ENCODE measurements at regions not wholly inside any gene's neighbourhood (a gene's known extent, or its start where the extent isn't known, plus 50 kb on each side); places are given as distances from the start of the nearest gene placed in this dataset.

GRCh38 chr20:41903586-41903985 lies 285.4 kb upstream of the CHD6 start:
- Histone ChIP-seq H3K4me1 (ENCODE audit: control insufficient read depth, insufficient read depth, low read length) (no peaks in the 10 kb centered on the region), H3K27me3 (replicated peaks; ENCODE audit: control insufficient read depth, insufficient read depth, low read length) (peaks cover 17% of the 10 kb centered on the region), H3K9me3 (ENCODE audit: control insufficient read depth, low read length) (no peaks in the 10 kb centered on the region), H3K36me3 (ENCODE audit: control insufficient read depth, insufficient read depth, low read length, severe bottlenecking) (no peaks in the 10 kb centered on the region), H3K9ac (ENCODE audit: low read length) (no peak overlapping the region), H3K4me3 (ENCODE audit: low read length) (no peak overlapping the region)
- DNase-seq (ENCODE audit: low read depth): no peak

- no peak overlapping the region for H3K9ac ChIP-seq (ENCODE audit: low read length)
- H3K4me3 ChIP-seq (ENCODE audit: low read length): no peak overlapping the region
- H3K27me3 ChIP-seq (replicated peaks; ENCODE audit: control insufficient read depth, insufficient read depth, low read length): peaks cover 23% of the 10 kb centered on the region
- H3K9me3 ChIP-seq (ENCODE audit: control insufficient read depth, low read length): no peaks in the 10 kb centered on the region
- DNase-seq (ENCODE audit: low read depth): no peak
- H3K4me1 ChIP-seq (ENCODE audit: control insufficient read depth, insufficient read depth, low read length): no peaks in the 10 kb centered on the region
- H3K36me3 ChIP-seq (ENCODE audit: control insufficient read depth, insufficient read depth, low read length, severe bottlenecking): no peaks in the 10 kb centered on the region
Observed at GRCh38 chr20:41902346-41902745, 284.2 kb upstream of the CHD6 start.

GRCh38 chr20:41900201-41900691 lies 282.1 kb upstream of the CHD6 start:
- H3K9me3 ChIP-seq (ENCODE audit: control insufficient read depth, low read length): no peaks in the 10 kb centered on the region
- peaks cover 21% of the 10 kb centered on the region for H3K27me3 ChIP-seq (replicated peaks; ENCODE audit: control insufficient read depth, insufficient read depth, low read length)
- DNase-seq (ENCODE audit: low read depth): no peak
- H3K9ac ChIP-seq (ENCODE audit: low read length): no peak overlapping the region
- no peaks in the 10 kb centered on the region for H3K36me3 ChIP-seq (ENCODE audit: control insufficient read depth, insufficient read depth, low read length, severe bottlenecking)
- H3K4me1 ChIP-seq (ENCODE audit: control insufficient read depth, insufficient read depth, low read length): no peaks in the 10 kb centered on the region
- no peak overlapping the region for H3K4me3 ChIP-seq (ENCODE audit: low read length)

- H3K4me3 ChIP-seq (ENCODE audit: low read length): no peak overlapping the region
- H3K36me3 ChIP-seq (ENCODE audit: control insufficient read depth, insufficient read depth, low read length, severe bottlenecking): no peaks in the 10 kb centered on the region
- no peak for DNase-seq (ENCODE audit: low read depth)
- H3K9ac ChIP-seq (ENCODE audit: low read length): no peak overlapping the region
- H3K9me3 ChIP-seq (ENCODE audit: control insufficient read depth, low read length): no peaks in the 10 kb centered on the region
- peaks cover 12% of the 10 kb centered on the region for H3K27me3 ChIP-seq (replicated peaks; ENCODE audit: control insufficient read depth, insufficient read depth, low read length)
- no peaks in the 10 kb centered on the region for H3K4me1 ChIP-seq (ENCODE audit: control insufficient read depth, insufficient read depth, low read length)
Observed at GRCh38 chr20:41897708-41898107, 279.5 kb upstream of the CHD6 start.

GRCh38 chr20:41895241-41896032 lies 277.3 kb upstream of the CHD6 start:
- Histone ChIP-seq H3K27me3 (replicated peaks; ENCODE audit: control insufficient read depth, insufficient read depth, low read length) (peaks cover 12% of the 10 kb centered on the region), H3K4me3 (ENCODE audit: low read length) (no peak overlapping the region), H3K36me3 (ENCODE audit: control insufficient read depth, insufficient read depth, low read length, severe bottlenecking) (no peaks in the 10 kb centered on the region), H3K9ac (ENCODE audit: low read length) (no peak overlapping the region), H3K4me1 (ENCODE audit: control insufficient read depth, insufficient read depth, low read length) (no peaks in the 10 kb centered on the region), H3K9me3 (ENCODE audit: control insufficient read depth, low read length) (no peaks in the 10 kb centered on the region)
- DNase-seq (ENCODE audit: low read depth): no peak

- no peak for DNase-seq (ENCODE audit: low read depth)
- Histone ChIP-seq H3K9me3 (ENCODE audit: control insufficient read depth, low read length) (no peaks in the 10 kb centered on the region), H3K4me3 (ENCODE audit: low read length) (no peak overlapping the region), H3K36me3 (ENCODE audit: control insufficient read depth, insufficient read depth, low read length, severe bottlenecking) (no peaks in the 10 kb centered on the region), H3K27me3 (replicated peaks; ENCODE audit: control insufficient read depth, insufficient read depth, low read length) (peaks cover 9% of the 10 kb centered on the region), H3K4me1 (ENCODE audit: control insufficient read depth, insufficient read depth, low read length) (no peaks in the 10 kb centered on the region), H3K9ac (ENCODE audit: low read length) (no peak overlapping the region)
Observed at GRCh38 chr20:41894255-41894963, 276.2 kb upstream of the CHD6 start.

GRCh38 chr20:41892031-41892430 lies 273.9 kb upstream of the CHD6 start:
- H3K36me3 ChIP-seq (ENCODE audit: control insufficient read depth, insufficient read depth, low read length, severe bottlenecking): no peaks in the 10 kb centered on the region
- no peak overlapping the region for H3K9ac ChIP-seq (ENCODE audit: low read length)
- no peaks in the 10 kb centered on the region for H3K4me1 ChIP-seq (ENCODE audit: control insufficient read depth, insufficient read depth, low read length)
- no peaks in the 10 kb centered on the region for H3K9me3 ChIP-seq (ENCODE audit: control insufficient read depth, low read length)
- H3K27me3 ChIP-seq (replicated peaks; ENCODE audit: control insufficient read depth, insufficient read depth, low read length): peaks cover 8% of the 10 kb centered on the region
- DNase-seq (ENCODE audit: low read depth): no peak
- H3K4me3 ChIP-seq (ENCODE audit: low read length): no peak overlapping the region

- H3K27me3 ChIP-seq (replicated peaks; ENCODE audit: control insufficient read depth, insufficient read depth, low read length): peaks cover 9% of the 10 kb centered on the region
- DNase-seq (ENCODE audit: low read depth): no peak
Observed at GRCh38 chr20:41889844-41890224, 271.7 kb upstream of the CHD6 start.

GRCh38 chr20:41889126-41889843 lies 271.1 kb upstream of the CHD6 start:
- Histone ChIP-seq H3K4me1 (ENCODE audit: control insufficient read depth, insufficient read depth, low read length) (no peaks in the 10 kb centered on the region), H3K27me3 (replicated peaks; ENCODE audit: control insufficient read depth, insufficient read depth, low read length) (peaks cover 14% of the 10 kb centered on the region), H3K9ac (ENCODE audit: low read length) (no peak overlapping the region), H3K4me3 (ENCODE audit: low read length) (no peak overlapping the region), H3K9me3 (ENCODE audit: control insufficient read depth, low read length) (no peaks in the 10 kb centered on the region), H3K36me3 (ENCODE audit: control insufficient read depth, insufficient read depth, low read length, severe bottlenecking) (no peaks in the 10 kb centered on the region)
- no peak for DNase-seq (ENCODE audit: low read depth)

More at GRCh38 chr20:41889844-41890224, 271.7 kb upstream of the CHD6 start:
- no peak overlapping the region for H3K4me3 ChIP-seq (ENCODE audit: low read length)
- no peaks in the 10 kb centered on the region for H3K36me3 ChIP-seq (ENCODE audit: control insufficient read depth, insufficient read depth, low read length, severe bottlenecking)
- no peak overlapping the region for H3K9ac ChIP-seq (ENCODE audit: low read length)
- no peaks in the 10 kb centered on the region for H3K9me3 ChIP-seq (ENCODE audit: control insufficient read depth, low read length)
- no peaks in the 10 kb centered on the region for H3K4me1 ChIP-seq (ENCODE audit: control insufficient read depth, insufficient read depth, low read length)

GRCh38 chr20:41888434-41888833 lies 270.3 kb upstream of the CHD6 start:
- Histone ChIP-seq H3K36me3 (ENCODE audit: control insufficient read depth, insufficient read depth, low read length, severe bottlenecking) (no peaks in the 10 kb centered on the region), H3K9ac (ENCODE audit: low read length) (no peak overlapping the region), H3K9me3 (ENCODE audit: control insufficient read depth, low read length) (no peaks in the 10 kb centered on the region), H3K27me3 (replicated peaks; ENCODE audit: control insufficient read depth, insufficient read depth, low read length) (peaks cover 15% of the 10 kb centered on the region), H3K4me1 (ENCODE audit: control insufficient read depth, insufficient read depth, low read length) (no peaks in the 10 kb centered on the region), H3K4me3 (ENCODE audit: low read length) (no peak overlapping the region)
- DNase-seq (ENCODE audit: low read depth): no peak

- no peak for DNase-seq (ENCODE audit: low read depth)
Observed at GRCh38 chr20:41887500-41887899, 269.3 kb upstream of the CHD6 start.

More at GRCh38 chr20:41887500-41887899, 269.3 kb upstream of the CHD6 start:
- peaks cover 15% of the 10 kb centered on the region for H3K27me3 ChIP-seq (replicated peaks; ENCODE audit: control insufficient read depth, insufficient read depth, low read length)
- H3K36me3 ChIP-seq (ENCODE audit: control insufficient read depth, insufficient read depth, low read length, severe bottlenecking): no peaks in the 10 kb centered on the region
- no peak overlapping the region for H3K4me3 ChIP-seq (ENCODE audit: low read length)
- no peak overlapping the region for H3K9ac ChIP-seq (ENCODE audit: low read length)
- H3K4me1 ChIP-seq (ENCODE audit: control insufficient read depth, insufficient read depth, low read length): no peaks in the 10 kb centered on the region
- H3K9me3 ChIP-seq (ENCODE audit: control insufficient read depth, low read length): no peaks in the 10 kb centered on the region
